Choroid plexus epithelial cell (primary cell): ENCODE measurements at regions not wholly inside any gene's neighbourhood (a gene's known extent, or its start where the extent isn't known, plus 50 kb on each side); places are given as distances from the start of the nearest gene placed in this dataset.

Experiments
- DNase-seq: peaks from one replicate; pipeline ENCODE4 v3.0.0-alpha.2; 2010; ENCODE audit warnings: low read depth
- H3K4me3 ChIP-seq: 2 replicates; pipeline ENCODE4 v1.5.1; 2011; ENCODE audit warnings: low read depth, mild to moderate bottlenecking, control low read depth, low read length, moderate library complexity
- CTCF ChIP-seq: conservative IDR thresholded peaks from 2 replicates; pipeline ENCODE4 v1.5.1; 2011; ENCODE audit warnings: low read depth, mild to moderate bottlenecking, control low read depth, inconsistent platforms, low read length, moderate library complexity

GRCh38 chr2:22406625-22407024 lies 978.4 kb upstream of the KLHL29 start:
- no peak overlapping the region for H3K4me3 ChIP-seq
- DNase-seq = no peak
- TF ChIP-seq CTCF = no peak

GRCh38 chr2:22420076-22420475 lies 964.9 kb upstream of the KLHL29 start:
- DNase-seq = no peak
- TF ChIP-seq CTCF = no peak
- H3K4me3 ChIP-seq = no peak overlapping the region

- H3K4me3 ChIP-seq = no peak overlapping the region
- TF ChIP-seq CTCF = no peak
- DNase-seq = no peak
Measured at GRCh38 chr2:22442051-22442450, 942.9 kb upstream of the KLHL29 start.

- TF ChIP-seq CTCF = no peak
- no peak for DNase-seq
- H3K4me3 ChIP-seq = no peak overlapping the region
Measured at GRCh38 chr2:22444281-22444680, 940.7 kb upstream of the KLHL29 start.

GRCh38 chr2:22449696-22450095 lies 935.3 kb upstream of the KLHL29 start:
- TF ChIP-seq CTCF = no peak
- no peak for DNase-seq
- no peak overlapping the region for H3K4me3 ChIP-seq

- H3K4me3 ChIP-seq = no peak overlapping the region
- TF ChIP-seq CTCF = no peak
- DNase-seq = no peak
Measured at GRCh38 chr2:22450831-22451230, 934.1 kb upstream of the KLHL29 start.

- H3K4me3 ChIP-seq = no peak overlapping the region
- TF ChIP-seq CTCF = no peak
- no peak for DNase-seq
Measured at GRCh38 chr2:22454826-22455485, 930.0 kb upstream of the KLHL29 start.
